Suppressor macrophage treated with lipopolysaccharide for 1 hour (primary cell): ENCODE measurements at regions not wholly inside any gene's neighbourhood (a gene's known extent, or its start where the extent isn't known, plus 50 kb on each side); places are given as distances from the start of the nearest gene placed in this dataset.
"Not testable (repeated sequence)": the region's sequence is repeated elsewhere in the genome, so short reads cannot be mapped to it uniquely, and the experiment has no call there.

Experiments
- DNase-seq, 3 donors: peaks; one replicate each; pipeline ENCODE4 v3.0.0-alpha.2; 2020 to 2022

GRCh38 chr9:25255216-25255615, 423.0 kb downstream of the TUSC1 start:
- no peak for DNase-seq

- no peak for DNase-seq
These were observed 424.2 kb downstream of the TUSC1 start for GRCh38 chr9:25254051-25254450.

- DNase-seq = no peak
These were observed 436.8 kb downstream of the TUSC1 start for GRCh38 chr9:25241421-25241820.

- no peak for DNase-seq
These were observed 451.1 kb downstream of the TUSC1 start for GRCh38 chr9:25226901-25227686.

- DNase-seq = no peak
These were observed 452.1 kb downstream of the TUSC1 start for GRCh38 chr9:25225938-25226760.

- DNase-seq = no peak
These were observed 453.2 kb downstream of the TUSC1 start for GRCh38 chr9:25224996-25225395.

- no peak for DNase-seq
These were observed 453.9 kb downstream of the TUSC1 start for GRCh38 chr9:25224309-25224708.

- DNase-seq = no peak
These were observed 465.9 kb downstream of the TUSC1 start for GRCh38 chr9:25212361-25212760.

- no peak for DNase-seq
These were observed 470.6 kb downstream of the TUSC1 start for GRCh38 chr9:25207402-25208195.

GRCh38 chr9:25206027-25206426, 472.2 kb downstream of the TUSC1 start:
- no peak for DNase-seq

- no peak for DNase-seq
These were observed 473.0 kb downstream of the TUSC1 start for GRCh38 chr9:25205285-25205684.

- DNase-seq = no peak
These were observed 500.4 kb downstream of the TUSC1 start for GRCh38 chr9:25177858-25178257.

GRCh38 chr9:25129537-25129936, 548.7 kb downstream of the TUSC1 start:
- no peak for DNase-seq

- DNase-seq = no peak
These were observed 556.4 kb downstream of the TUSC1 start for GRCh38 chr9:25121811-25122210.

- no peak for DNase-seq
These were observed 559.2 kb downstream of the TUSC1 start for GRCh38 chr9:25119041-25119440.

- DNase-seq = no peak
These were observed 560.5 kb downstream of the TUSC1 start for GRCh38 chr9:25117791-25118190.

- not testable (repeated sequence) for DNase-seq
These were observed 556.5 kb upstream of the IZUMO3 start for GRCh38 chr9:25102204-25102603.

GRCh38 chr9:25094518-25094917, 548.8 kb upstream of the IZUMO3 start:
- DNase-seq = no peak

- DNase-seq = no peak
These were observed 532.5 kb upstream of the IZUMO3 start for GRCh38 chr9:25078202-25078601.

GRCh38 chr9:25048098-25048724, 502.5 kb upstream of the IZUMO3 start:
- DNase-seq = no peak

- not testable (repeated sequence) for DNase-seq
These were observed 499.8 kb upstream of the IZUMO3 start for GRCh38 chr9:25045469-25045868.

- DNase-seq = no peak
These were observed 484.0 kb upstream of the IZUMO3 start for GRCh38 chr9:25029743-25030142.

- no peak for DNase-seq
These were observed 480.0 kb upstream of the IZUMO3 start for GRCh38 chr9:25025686-25026085.
